H4 (cell line): ENCODE measurements at regions not wholly inside any gene's neighbourhood (a gene's known extent, or its start where the extent isn't known, plus 50 kb on each side); places are given as distances from the start of the nearest gene placed in this dataset.

ENCODE experiments used
- DNase-seq: peaks from one replicate; pipeline ENCODE4 v3.0.0-alpha.2; 2015; ENCODE audit warnings: low spot score

- no peak for DNase-seq
These were observed 358.5 kb downstream of the WDR72 start for GRCh38 chr15:53400986-53401385.

- no peak for DNase-seq
These were observed 362.3 kb downstream of the WDR72 start for GRCh38 chr15:53397041-53397616.

GRCh38 chr15:53395871-53396270 lies 363.6 kb downstream of the WDR72 start:
- no peak for DNase-seq

- DNase-seq, result no peak
These were observed 368.9 kb downstream of the WDR72 start for GRCh38 chr15:53390549-53390948.

- DNase-seq, result no peak
These were observed 370.0 kb downstream of the WDR72 start for GRCh38 chr15:53389271-53390037.

- DNase-seq, result no peak
These were observed 375.0 kb downstream of the WDR72 start for GRCh38 chr15:53384417-53384816.

- no peak for DNase-seq
These were observed 381.2 kb downstream of the WDR72 start for GRCh38 chr15:53378096-53378800.

- no peak for DNase-seq
These were observed 391.7 kb downstream of the WDR72 start for GRCh38 chr15:53367740-53368139.

- no peak for DNase-seq
These were observed 398.6 kb downstream of the WDR72 start for GRCh38 chr15:53360881-53361280.

GRCh38 chr15:53359038-53359437 lies 400.4 kb downstream of the WDR72 start:
- DNase-seq, result no peak

- no peak for DNase-seq
These were observed 404.6 kb downstream of the WDR72 start for GRCh38 chr15:53354874-53355273.

- no peak for DNase-seq
These were observed 408.1 kb downstream of the WDR72 start for GRCh38 chr15:53351373-53351772.

- DNase-seq, result no peak
These were observed 412.9 kb downstream of the WDR72 start for GRCh38 chr15:53346583-53346982.

GRCh38 chr15:53331328-53332190 lies 427.9 kb downstream of the WDR72 start:
- DNase-seq, result no peak

- DNase-seq, result no peak
These were observed 431.1 kb downstream of the WDR72 start for GRCh38 chr15:53328341-53328740.

- no peak for DNase-seq
These were observed 435.4 kb downstream of the WDR72 start for GRCh38 chr15:53324061-53324460.

GRCh38 chr15:53323191-53323590 lies 436.3 kb downstream of the WDR72 start:
- no peak for DNase-seq

GRCh38 chr15:53320816-53321215 lies 438.6 kb downstream of the WDR72 start:
- no peak for DNase-seq

GRCh38 chr15:53312707-53313106 lies 446.8 kb downstream of the WDR72 start:
- DNase-seq, result no peak

- DNase-seq, result no peak
These were observed 448.8 kb downstream of the WDR72 start for GRCh38 chr15:53310709-53311108.

- peak; percentile 24 for DNase-seq
These were observed 451.4 kb downstream of the WDR72 start for GRCh38 chr15:53307952-53308624.
